ENCODE measurements at regions not wholly inside any gene's neighbourhood (a gene's known extent, or its start where the extent isn't known, plus 50 kb on each side); places are given as distances from the start of the nearest gene placed in this dataset.

- Histone ChIP-seq H3K79me2 (ENCODE audit: insufficient read depth) (no peaks in the 10 kb centered on the region), H3K36me3 (replicated peaks in 1 of 2; ENCODE audit: control insufficient read depth in 1 of 2, insufficient read depth in 2 of 2, low read length in 1 of 2) (no peaks in the 10 kb centered on the region), H4K20me1 (ENCODE audit: insufficient read depth) (no peaks in the 10 kb centered on the region), H3K4me2 (no peak overlapping the region), H3F3A (replicated peaks; ENCODE audit: insufficient read depth) (no peaks in the 10 kb centered on the region), H2AFZ (ENCODE audit: low read depth) (no peak overlapping the region), H3K4me3 (ENCODE audit: low read depth in 2 of 2, low read length in 1 of 2) (no peak overlapping the region), H3K9ac (no peak overlapping the region), H3K27ac (ENCODE audit: low read depth in 2 of 2, low read length in 1 of 2) (no peak overlapping the region), H3K27me3 (ENCODE audit: insufficient read depth) (no peaks in the 10 kb centered on the region), H3K9me3 (no peaks in the 10 kb centered on the region), H3K9me2 (no peaks in the 10 kb centered on the region), H3K4me1 (ENCODE audit: control insufficient read depth in 1 of 2, insufficient read depth in 2 of 2, low read depth in 1 of 2, low read length in 1 of 2) (peaks cover 0 to 3% of the 10 kb centered on the region in 2 experiments; a peak in 1 of 4 replicates)
- ChIA-PET CTCF (interaction anchor here (1.0 kb wide), 1 partner anchor 10 kb away, joined by 3 read pairs; no protein-coding TSS in a partner anchor), POLR2A (no interaction called here)
- TF ChIP-seq GATA2 (CRISPR knock-in tag; IDR thresholded peaks at IDR 0.05) = no peak
- no peak for TF ChIP-seq ELF1 (IDR thresholded peaks at IDR 0.05)
- no peak for TF ChIP-seq RAD21 (IDR thresholded peaks at IDR 0.05; ENCODE audit: low read length)
- TF ChIP-seq RCOR1 (IDR thresholded peaks at IDR 0.05; ENCODE audit: low read length) = no peak
- no peak for TF ChIP-seq USF1 (IDR thresholded peaks at IDR 0.05; ENCODE audit: borderline replicate concordance, low read depth)
- no peak for TF ChIP-seq TEAD4 (IDR thresholded peaks at IDR 0.05; ENCODE audit: borderline replicate concordance, insufficient read depth)
- no peak for TF ChIP-seq USF2 (IDR thresholded peaks at IDR 0.05; ENCODE audit: borderline replicate concordance, low read depth, low read length)
- no peak for TF ChIP-seq CHD2 (IDR thresholded peaks at IDR 0.05; ENCODE audit: low read length, partially characterized antibody)
- TF ChIP-seq NFIC (IDR thresholded peaks at IDR 0.05; ENCODE audit: borderline replicate concordance) = no peak
- TF ChIP-seq MEF2A (IDR thresholded peaks at IDR 0.05; ENCODE audit: borderline replicate concordance, low read depth) = no peak
- no peak for TF ChIP-seq FOSL2 (IDR thresholded peaks at IDR 0.05; ENCODE audit: borderline replicate concordance, low read depth)
- no peak for TF ChIP-seq SMC3 (IDR thresholded peaks at IDR 0.05; ENCODE audit: low read depth, low read length)
- no peak for TF ChIP-seq FOXJ3 (CRISPR knock-in tag; IDR thresholded peaks at IDR 0.05)
- no peak for TF ChIP-seq PBX3 (IDR thresholded peaks at IDR 0.05)
- no peak for TF ChIP-seq FOXM1 (IDR thresholded peaks at IDR 0.05; ENCODE audit: low read depth)
- no peak for TF ChIP-seq MXI1 (IDR thresholded peaks at IDR 0.05; ENCODE audit: low read depth, low read length)
- TF ChIP-seq NRF1 (IDR thresholded peaks at IDR 0.05; ENCODE audit: low read depth, low read length) = no peak
- no peak for TF ChIP-seq ZBTB33 (IDR thresholded peaks at IDR 0.05; ENCODE audit: borderline replicate concordance, low read depth)
- DNase-seq = no peak
- WGBS (ENCODE audit: low lambda C conversion rate) = 100% methylated on average over 2 of the region's 2 CpGs
Measured at GRCh38 chr6:108745664-108746336, 102.4 kb upstream of the ARMC2 start.
